GM18511 (cell line): ENCODE measurements at regions not wholly inside any gene's neighbourhood (a gene's known extent, or its start where the extent isn't known, plus 50 kb on each side); places are given as distances from the start of the nearest gene placed in this dataset.

Source experiments
- ATAC-seq: cut with Tn5 transposase; IDR thresholded peaks from one replicate; pipeline ENCODE4 v1.9.1; 2021; ENCODE audit warnings: mild to moderate bottlenecking, moderate library complexity; ENCODE audit not compliant: unreplicated experiment

DNA sequence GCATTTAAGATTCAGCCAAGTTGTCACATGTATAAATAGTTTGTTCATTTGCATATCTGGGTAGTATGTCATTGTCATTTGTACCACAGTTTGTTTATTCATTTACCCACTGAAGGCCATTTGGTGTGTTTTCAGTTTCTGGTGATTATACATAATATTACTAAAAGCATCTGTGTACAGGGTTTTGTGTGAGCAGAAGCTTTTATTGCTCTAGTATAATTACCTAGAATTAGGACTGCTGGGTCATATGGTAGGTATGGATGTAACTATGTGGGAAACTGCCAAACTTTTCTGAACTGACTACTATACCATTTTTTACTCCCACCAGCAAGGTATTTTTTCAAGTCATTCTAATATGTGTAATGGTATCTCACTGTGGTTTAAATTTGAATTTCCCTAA lies 584.0 kb upstream of the GHITM start:
- peak; percentile 87 for ATAC-seq

DNA sequence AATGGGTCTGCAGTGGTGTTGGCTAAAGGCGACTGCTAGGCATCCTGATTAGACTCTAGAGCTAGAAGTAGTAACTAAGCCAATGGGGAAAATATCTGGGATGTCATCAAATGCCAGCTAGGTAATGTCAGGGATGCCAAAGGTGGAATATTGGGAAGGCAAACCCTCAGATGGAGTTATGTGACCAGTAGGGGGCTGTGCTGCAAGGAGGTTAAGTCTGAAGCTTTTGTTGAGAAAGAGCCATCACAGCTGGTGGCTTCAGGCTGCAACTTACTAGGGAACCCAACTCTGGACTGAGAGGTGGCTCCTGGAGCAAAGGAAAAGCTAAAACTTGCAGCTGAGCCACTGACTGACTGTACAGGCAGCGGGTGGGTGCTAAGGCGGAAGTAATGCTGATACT lies 576.9 kb upstream of the GHITM start:
- ATAC-seq: no peak

- ATAC-seq: no peak
These were observed 574.3 kb upstream of the GHITM start for GRCh38 chr10:83564889-83565588.

- no peak for ATAC-seq
These were observed 567.3 kb upstream of the GHITM start for GRCh38 chr10:83572036-83572435.

- no peak for ATAC-seq
These were observed 564.5 kb upstream of the GHITM start for GRCh38 chr10:83574770-83575169.

DNA sequence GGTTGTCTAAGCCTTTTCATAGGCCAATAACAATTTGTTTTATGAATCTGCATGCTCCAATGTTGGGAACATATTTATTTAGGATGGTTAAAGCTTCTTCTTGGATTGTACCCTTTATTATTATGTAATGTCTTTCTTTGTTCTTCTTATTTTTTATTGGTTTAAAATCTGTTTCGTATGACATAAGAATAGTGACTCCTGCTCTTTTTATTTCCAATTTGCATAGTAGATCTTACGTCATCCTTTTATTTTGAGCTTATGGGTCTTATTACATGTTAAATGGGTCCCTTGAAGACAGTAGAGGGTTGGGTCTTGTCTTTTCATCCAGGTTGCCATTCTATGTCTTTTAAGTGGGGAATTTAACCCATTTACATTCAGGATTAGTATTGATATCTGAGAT lies 561.9 kb upstream of the GHITM start:
- ATAC-seq: no peak

DNA sequence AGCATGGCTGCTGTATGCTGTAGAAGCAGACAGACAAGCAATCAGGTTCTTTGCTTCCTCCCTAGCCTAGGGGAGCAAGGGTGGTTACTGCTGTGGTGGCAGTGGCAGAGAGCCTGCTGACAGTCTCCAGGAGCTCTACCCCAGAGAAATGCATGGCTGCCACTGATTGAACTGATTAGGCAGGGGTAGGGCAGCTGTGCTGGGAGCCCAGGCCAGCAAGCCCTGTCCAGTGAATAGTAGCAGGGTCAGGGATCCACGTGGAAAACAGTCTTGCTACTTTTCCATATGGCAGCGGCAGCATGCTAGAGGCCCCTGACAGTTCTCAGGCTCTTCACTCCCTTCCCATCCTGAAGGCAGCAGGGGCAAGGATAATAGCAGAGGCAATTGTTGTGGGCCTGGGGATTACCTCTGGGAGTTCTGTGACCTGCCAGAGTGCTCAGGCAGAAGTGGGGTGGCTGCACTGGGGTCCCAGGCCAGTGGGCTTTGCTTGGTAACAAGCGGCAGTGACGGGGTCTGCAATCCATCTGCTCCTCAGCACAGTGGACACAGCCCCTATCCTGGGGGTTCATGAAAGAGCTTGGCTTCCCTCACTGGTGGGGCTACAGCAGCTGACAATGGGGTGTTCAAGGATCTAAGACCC lies 558.8 kb upstream of the GHITM start:
- ATAC-seq: no peak

- no peak for ATAC-seq
These were observed 556.8 kb upstream of the GHITM start for GRCh38 chr10:83582407-83583095.

GRCh38 chr10:83585686-83586085 lies 553.6 kb upstream of the GHITM start:
- ATAC-seq: no peak

DNA sequence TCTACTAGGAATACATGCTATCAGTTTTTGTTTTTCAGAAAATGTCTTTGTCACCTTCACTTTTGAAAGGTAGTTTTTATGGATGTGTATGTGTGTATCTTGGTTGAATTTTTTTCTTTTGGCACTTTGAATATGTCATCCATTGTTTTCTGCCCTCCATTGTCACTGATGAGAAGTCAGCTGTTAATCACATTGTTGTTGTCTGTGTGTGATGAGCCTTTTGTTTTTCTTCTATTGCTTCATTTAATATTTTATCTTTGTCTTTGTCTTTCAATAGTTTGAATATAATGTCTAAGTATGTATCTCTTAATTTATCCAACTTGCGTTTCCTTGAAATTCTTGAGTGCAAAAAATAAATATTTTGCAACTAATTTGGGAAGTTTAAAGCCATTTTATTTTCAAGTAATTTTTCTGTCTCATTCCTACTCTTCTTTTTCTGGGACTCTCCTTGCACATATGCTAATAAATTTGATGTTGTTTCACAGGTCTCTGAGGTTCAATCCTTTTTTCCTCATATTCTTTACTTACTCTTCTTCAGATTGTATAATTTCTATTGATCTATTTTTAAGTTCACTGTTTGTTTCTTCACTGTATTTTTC lies 546.9 kb upstream of the GHITM start:
- ATAC-seq: no peak

DNA sequence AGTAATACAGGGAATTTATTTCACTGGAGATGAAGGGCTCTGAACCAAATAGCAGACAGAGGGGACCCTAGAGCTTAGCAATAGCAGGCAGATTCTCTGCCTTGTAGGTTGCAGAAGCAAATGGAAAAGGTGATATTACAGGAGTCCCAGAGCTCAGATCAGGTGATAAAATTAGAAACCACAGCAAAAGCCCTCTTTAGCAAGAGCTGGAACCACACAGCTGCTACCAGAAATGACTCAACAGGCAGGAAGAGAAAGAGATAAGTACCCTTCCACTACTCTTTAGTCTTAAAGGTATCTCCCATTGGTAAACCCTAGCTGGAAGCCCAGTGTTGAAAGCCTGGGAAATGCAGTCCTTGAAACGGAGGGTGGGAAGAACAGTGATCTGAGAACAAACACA lies 535.6 kb upstream of the GHITM start:
- peak; percentile 99 for ATAC-seq

- ATAC-seq: no peak
These were observed 533.3 kb upstream of the GHITM start for GRCh38 chr10:83605783-83606630.

- ATAC-seq: no peak
These were observed 531.2 kb upstream of the GHITM start for GRCh38 chr10:83607959-83608745.

GRCh38 chr10:83612050-83612449 lies 527.3 kb upstream of the GHITM start:
- ATAC-seq: no peak

DNA sequence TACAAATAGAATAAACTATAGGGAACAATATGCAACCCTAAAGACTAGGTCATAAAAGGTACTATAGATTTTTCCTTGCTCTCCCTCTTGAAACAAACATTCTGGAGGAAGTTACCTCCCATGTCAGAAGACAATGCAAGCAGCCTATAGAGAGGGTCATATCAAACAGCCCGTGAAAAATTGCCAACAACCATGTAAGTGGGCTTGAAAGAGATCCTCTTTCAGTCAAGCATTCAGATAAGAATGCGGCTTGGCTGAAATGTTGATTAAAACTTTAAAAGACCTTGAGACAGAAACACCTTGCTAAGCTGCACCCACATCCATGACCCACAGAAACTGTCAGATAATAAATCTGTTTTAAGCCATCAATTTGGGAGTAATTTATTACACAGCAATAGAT lies 526.6 kb upstream of the GHITM start:
- no peak for ATAC-seq

GRCh38 chr10:83617172-83617571 lies 522.1 kb upstream of the GHITM start:
- no peak for ATAC-seq

- no peak for ATAC-seq
These were observed 521.4 kb upstream of the GHITM start for GRCh38 chr10:83617692-83618545.

- ATAC-seq: no peak
These were observed 513.4 kb upstream of the GHITM start for GRCh38 chr10:83625831-83626360.

GRCh38 chr10:83632701-83633100 lies 506.6 kb upstream of the GHITM start:
- no peak for ATAC-seq
